A549 (cell line): ENCODE measurements at regions not wholly inside any gene's neighbourhood (a gene's known extent, or its start where the extent isn't known, plus 50 kb on each side); places are given as distances from the start of the nearest gene placed in this dataset.

Source experiments
- CTCF ChIP-seq: fragments of >200 bp; sonication (Bioruptor Twin); formaldehyde crosslinking; IDR thresholded peaks from 3 replicates; pipeline ENCODE4 v1.5.1; 2016
- RFX5 ChIP-seq: fragments of 450-650 bp; IDR thresholded peaks from 2 replicates; pipeline ENCODE4 v1.7.1; 2014; ENCODE audit warnings: antibody characterized with exemption, mild to moderate bottlenecking, moderate library complexity
- ZFP36 ChIP-seq: fragments of 450-650 bp; IDR thresholded peaks from 2 replicates; pipeline ENCODE4 v1.6.1; 2014; ENCODE audit warnings: borderline replicate concordance; ENCODE audit not compliant: partially characterized antibody

DNA sequence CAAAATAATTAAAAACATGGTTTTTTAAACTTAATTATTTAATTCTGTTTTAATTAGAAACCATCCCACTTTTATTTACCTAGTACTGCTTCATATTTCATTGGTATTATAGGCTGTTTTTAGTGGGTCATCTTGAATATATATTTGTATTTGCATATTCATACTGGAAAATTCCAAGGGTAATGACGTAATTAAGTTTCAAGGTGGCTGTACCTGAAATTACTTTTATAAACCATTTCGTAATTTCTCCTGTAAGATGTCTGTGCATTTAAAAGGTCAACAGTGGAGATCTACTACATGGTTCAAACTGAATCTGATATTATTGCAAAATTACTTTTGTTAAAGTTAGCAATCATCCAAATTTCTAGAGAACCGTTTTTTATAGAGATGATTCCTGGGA is 133.8 kb upstream of the NAALADL2 start:
- TF ChIP-seq CTCF (no peak), RFX5 (no peak), ZFP36 (no peak)
